Neutrophil (primary cell): ENCODE measurements at regions not wholly inside any gene's neighbourhood (a gene's known extent, or its start where the extent isn't known, plus 50 kb on each side); places are given as distances from the start of the nearest gene placed in this dataset.

Experiments used
- H3K27ac ChIP-seq: fragments of 200-600 bp; sonication (generic); 2 replicates; pipeline ENCODE4 v1.5.1; 2016; ENCODE audit warnings: mild to moderate bottlenecking, moderate library complexity
- H3K27me3 ChIP-seq: fragments of 200-600 bp; sonication (generic); 2 replicates; pipeline ENCODE4 v1.6.0; 2016; ENCODE audit warnings: mild to moderate bottlenecking
- H3K36me3 ChIP-seq: fragments of 200-600 bp; sonication (generic); 2 replicates; pipeline ENCODE4 v1.5.1; 2017
- H3K4me1 ChIP-seq, 2 experiments: fragments of 200-600 bp in 1 of 2; sonication (generic) in 1 of 2; 1 replicate in 1 of 2; 2 replicates in 1 of 2; pipeline versions ENCODE4 v1.5.1 to v1.6.1; 2013 to 2016; ENCODE audit warnings: low read depth in 1 of 2, low read length in 1 of 2, mild to moderate bottlenecking in 1 of 2, moderate library complexity in 1 of 2; ENCODE audit not compliant: control insufficient read depth in 1 of 2, insufficient read depth in 1 of 2
- H3K4me3 ChIP-seq, 2 experiments: fragments of 200-600 bp in 1 of 2; sonication (generic) in 1 of 2; 1 replicate in 1 of 2; 2 replicates in 1 of 2; pipeline ENCODE4 v1.5.1; 2013 to 2016; ENCODE audit warnings: low read depth in 1 of 2, low read length in 1 of 2, mild to moderate bottlenecking in 1 of 2, moderate library complexity in 1 of 2
- H3K9me3 ChIP-seq: fragments of 200-600 bp; sonication (generic); 2 replicates; pipeline ENCODE4 v1.5.1; 2016
- TF ChIP-seq, protein P1 (sequence below): fragments of 200-600 bp; sonication (generic); IDR thresholded peaks from 2 replicates; pipeline ENCODE4 v1.5.1; 2016; ENCODE audit warnings: antibody characterized with exemption

DNA sequence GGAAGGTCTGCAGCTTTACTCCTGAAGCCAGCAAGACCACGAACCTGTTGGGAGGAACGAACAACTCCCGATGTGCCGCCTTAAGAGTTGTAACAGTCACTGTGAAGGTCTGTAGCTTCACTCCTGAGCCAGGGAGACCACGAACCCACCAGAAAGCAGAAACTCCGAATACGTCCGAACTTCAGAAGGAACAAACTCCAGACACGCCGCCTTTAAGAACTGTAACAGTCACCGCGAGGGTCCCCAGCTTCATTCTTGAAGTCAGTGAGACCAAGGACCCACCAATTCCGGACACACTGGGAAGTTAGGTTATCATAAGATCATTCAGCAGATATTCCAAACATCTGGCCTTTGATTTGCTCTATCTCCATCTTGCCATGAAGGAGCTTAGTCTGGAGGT lies 1623.0 kb downstream of the SLITRK1 start:
- Histone ChIP-seq H3K27ac (no peak overlapping the region), H3K36me3 (no peaks in the 10 kb centered on the region), H3K4me1 (no peaks in the 10 kb centered on the region), H3K4me3 (no peak overlapping the region), H3K27me3 (no peaks in the 10 kb centered on the region), H3K9me3 (no peaks in the 10 kb centered on the region)
- TF ChIP-seq, protein P1, sequence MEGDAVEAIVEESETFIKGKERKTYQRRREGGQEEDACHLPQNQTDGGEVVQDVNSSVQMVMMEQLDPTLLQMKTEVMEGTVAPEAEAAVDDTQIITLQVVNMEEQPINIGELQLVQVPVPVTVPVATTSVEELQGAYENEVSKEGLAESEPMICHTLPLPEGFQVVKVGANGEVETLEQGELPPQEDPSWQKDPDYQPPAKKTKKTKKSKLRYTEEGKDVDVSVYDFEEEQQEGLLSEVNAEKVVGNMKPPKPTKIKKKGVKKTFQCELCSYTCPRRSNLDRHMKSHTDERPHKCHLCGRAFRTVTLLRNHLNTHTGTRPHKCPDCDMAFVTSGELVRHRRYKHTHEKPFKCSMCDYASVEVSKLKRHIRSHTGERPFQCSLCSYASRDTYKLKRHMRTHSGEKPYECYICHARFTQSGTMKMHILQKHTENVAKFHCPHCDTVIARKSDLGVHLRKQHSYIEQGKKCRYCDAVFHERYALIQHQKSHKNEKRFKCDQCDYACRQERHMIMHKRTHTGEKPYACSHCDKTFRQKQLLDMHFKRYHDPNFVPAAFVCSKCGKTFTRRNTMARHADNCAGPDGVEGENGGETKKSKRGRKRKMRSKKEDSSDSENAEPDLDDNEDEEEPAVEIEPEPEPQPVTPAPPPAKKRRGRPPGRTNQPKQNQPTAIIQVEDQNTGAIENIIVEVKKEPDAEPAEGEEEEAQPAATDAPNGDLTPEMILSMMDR: no peak

- no peaks in the 10 kb centered on the region for H3K4me1 ChIP-seq
- no peaks in the 10 kb centered on the region for H3K9me3 ChIP-seq
- H3K27ac ChIP-seq: no peak overlapping the region
- TF ChIP-seq, protein P1: no peak
- H3K4me3 ChIP-seq: no peak overlapping the region
- H3K36me3 ChIP-seq: no peaks in the 10 kb centered on the region
- no peaks in the 10 kb centered on the region for H3K27me3 ChIP-seq
These were observed 1624.3 kb downstream of the SLITRK1 start for GRCh38 chr13:82257790-82258507.

- TF ChIP-seq, protein P1: no peak
- H3K27me3 ChIP-seq: no peaks in the 10 kb centered on the region
- no peaks in the 10 kb centered on the region for H3K4me1 ChIP-seq
- no peak overlapping the region for H3K4me3 ChIP-seq
- no peak overlapping the region for H3K27ac ChIP-seq
- H3K36me3 ChIP-seq: no peaks in the 10 kb centered on the region
- H3K9me3 ChIP-seq: no peaks in the 10 kb centered on the region
These were observed 1633.5 kb downstream of the SLITRK1 start for GRCh38 chr13:82248762-82249161.

DNA sequence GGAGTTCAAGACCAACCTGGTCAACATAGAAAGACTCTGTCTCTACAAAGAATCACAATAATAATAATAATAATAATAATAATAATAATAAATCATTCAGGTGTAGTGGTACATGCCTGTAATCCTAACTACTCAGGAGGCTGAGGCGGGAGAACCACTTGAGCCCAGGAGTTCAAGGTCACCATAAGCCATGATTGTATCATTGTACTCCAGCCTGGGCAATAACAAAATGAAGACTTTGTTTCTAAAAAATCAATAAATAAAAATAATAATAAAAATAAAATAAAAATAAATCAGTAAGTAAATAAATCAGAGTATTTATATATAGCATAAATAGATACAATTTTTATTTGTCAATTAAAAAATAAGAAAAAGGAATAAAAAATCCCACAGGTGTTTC lies 1636.4 kb downstream of the SLITRK1 start:
- TF ChIP-seq, protein P1: no peak
- no peaks in the 10 kb centered on the region for H3K4me1 ChIP-seq
- no peaks in the 10 kb centered on the region for H3K9me3 ChIP-seq
- no peak overlapping the region for H3K27ac ChIP-seq
- H3K36me3 ChIP-seq: no peaks in the 10 kb centered on the region
- no peak overlapping the region for H3K4me3 ChIP-seq
- no peaks in the 10 kb centered on the region for H3K27me3 ChIP-seq

DNA sequence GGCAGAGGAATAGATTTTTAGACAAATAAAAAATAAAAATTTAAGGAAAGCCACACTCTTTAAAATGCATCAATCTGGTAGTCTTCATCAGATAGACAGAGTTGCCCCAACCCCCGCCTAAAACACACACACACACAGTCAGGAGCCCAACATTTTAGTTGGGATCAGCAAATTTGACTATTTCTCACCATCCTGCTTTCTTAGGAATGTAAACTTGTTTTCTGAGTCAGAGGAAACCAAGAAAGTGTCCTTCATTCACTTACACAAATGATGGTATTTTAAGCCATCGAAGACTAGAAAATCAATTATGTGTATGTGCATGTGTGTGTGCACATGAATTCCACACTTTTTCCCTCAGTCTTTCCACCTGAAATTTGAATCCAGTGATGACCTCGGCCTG lies 1657.5 kb downstream of the SLITRK1 start:
- Histone ChIP-seq H3K9me3 (peaks cover 3% of the 10 kb centered on the region), H3K4me3 (no peak overlapping the region), H3K36me3 (no peaks in the 10 kb centered on the region), H3K4me1 (no peaks in the 10 kb centered on the region), H3K27me3 (no peaks in the 10 kb centered on the region), H3K27ac (no peak overlapping the region)
- TF ChIP-seq, protein P1: no peak
